Psoas muscle (tissue), 7 donors: ENCODE measurements at regions not wholly inside any gene's neighbourhood (a gene's known extent, or its start where the extent isn't known, plus 50 kb on each side); places are given as distances from the start of the nearest gene placed in this dataset.

Experiments
- ATAC-seq, 4 donors: fragments of 200-7000 bp; cut with Tn5 transposase; one replicate each; pipeline ENCODE4 v1.9.1; 2020; ENCODE audit warnings: moderate library complexity in 3 of 4, mild to moderate bottlenecking in 2 of 4
- DNase-seq, 2 donors: peaks; one replicate each; pipeline ENCODE4 v3.0.0-alpha.2; 2020
- H3K27ac ChIP-seq: fragments of 200-600 bp; one replicate; pipeline ENCODE4 v1.8.0; 2022
- H3K27me3 ChIP-seq, 3 donors: fragments of 200-600 bp in 1 of 3; one replicate each; pipeline versions ENCODE4 v1.6.1 to v1.8.0; 2013 to 2022; ENCODE audit warnings: low read length in 2 of 3, mild to moderate bottlenecking in 2 of 3, moderate library complexity in 1 of 3; ENCODE audit not compliant: insufficient read depth in 3 of 3
- H3K36me3 ChIP-seq, 2 donors: fragments of 200-600 bp in 1 of 2; one replicate each; pipeline versions ENCODE4 v1.6.1 to v1.8.0; 2013 to 2022; ENCODE audit warnings: low read depth in 1 of 2, mild to moderate bottlenecking in 1 of 2, moderate library complexity in 1 of 2; ENCODE audit not compliant: insufficient read depth in 1 of 2
- H3K4me1 ChIP-seq: fragments of 200-600 bp; one replicate; pipeline ENCODE4 v1.8.0; 2022
- H3K4me3 ChIP-seq: fragments of 200-600 bp; one replicate; pipeline ENCODE4 v1.8.0; 2022; ENCODE audit warnings: mild to moderate bottlenecking
- H3K9me3 ChIP-seq: fragments of 200-600 bp; one replicate; pipeline ENCODE4 v1.8.0; 2022
- WGBS, 3 donors: extraction: QIAGEN DNeasy Blood & Tissue Kit; methylation state at CpG; one replicate each; pipeline versions ENCODE4 v1.1.6 to v1.1.7; 2013; 5-methylcytosine and 5-hydroxymethylcytosine counted together
- intact Hi-C, 2 donors: fragments of 100-400 bp; cut with DNase I; formaldehyde crosslinking; loops; one replicate each; pipeline versions ENCODE4 v1.11.0 to v1.14.2; 2022
- TF ChIP-seq, protein P1 (sequence below): fragments of 200-600 bp; IDR thresholded peaks from one replicate; pipeline ENCODE4 v1.8.0; 2022; ENCODE audit warnings: antibody characterized with exemption
- donor health status: healthy with polysubstance abuse.
- donor health status: DM: no; HTN: no; CAD: no; lungs with moderate emphysema.
- donor health status: Bipolar disorder and iron deficiency.
- donor health status: healthy.
- donor health status: DM: yes; HTN: yes; CAD: no.
- donor health status: DM: no; HTN: no; CAD: no.
- donor health status: DM: yes; HTN: yes; CAD: no.

DNA sequence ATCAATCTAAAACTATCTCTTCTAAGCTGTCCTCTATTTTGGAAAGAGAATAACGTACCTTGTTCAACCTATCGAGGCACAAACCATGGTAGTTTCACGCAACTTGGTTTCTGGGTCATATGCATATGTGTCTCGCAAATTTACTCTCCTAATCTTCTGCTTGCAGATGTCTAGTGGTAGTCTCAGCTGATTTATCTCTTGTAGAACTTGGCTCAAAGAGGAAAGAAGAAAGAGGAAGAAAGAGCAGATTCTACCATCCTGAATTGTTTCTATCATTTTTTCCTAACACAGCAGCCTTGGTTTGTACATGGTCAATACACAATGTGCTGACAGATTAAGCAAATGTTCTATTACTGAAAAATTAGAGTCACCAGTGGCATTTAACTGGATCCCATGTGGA is 282.3 kb downstream of the SPRY2 start:
- Histone ChIP-seq H3K36me3 (no peaks in the 10 kb centered on the region), H3K9me3 (no peaks in the 10 kb centered on the region), H3K27ac (no peak overlapping the region), H3K4me1 (no peaks in the 10 kb centered on the region), H3K4me3 (no peak overlapping the region), H3K27me3 (no peaks in the 10 kb centered on the region)
- DNase-seq, result no peak
- WGBS, 3 donors, result 93 to 95% (median 94%) methylated on average over 4 of the region's 4 CpGs
- ATAC-seq, result no peak
- TF ChIP-seq, protein P1, sequence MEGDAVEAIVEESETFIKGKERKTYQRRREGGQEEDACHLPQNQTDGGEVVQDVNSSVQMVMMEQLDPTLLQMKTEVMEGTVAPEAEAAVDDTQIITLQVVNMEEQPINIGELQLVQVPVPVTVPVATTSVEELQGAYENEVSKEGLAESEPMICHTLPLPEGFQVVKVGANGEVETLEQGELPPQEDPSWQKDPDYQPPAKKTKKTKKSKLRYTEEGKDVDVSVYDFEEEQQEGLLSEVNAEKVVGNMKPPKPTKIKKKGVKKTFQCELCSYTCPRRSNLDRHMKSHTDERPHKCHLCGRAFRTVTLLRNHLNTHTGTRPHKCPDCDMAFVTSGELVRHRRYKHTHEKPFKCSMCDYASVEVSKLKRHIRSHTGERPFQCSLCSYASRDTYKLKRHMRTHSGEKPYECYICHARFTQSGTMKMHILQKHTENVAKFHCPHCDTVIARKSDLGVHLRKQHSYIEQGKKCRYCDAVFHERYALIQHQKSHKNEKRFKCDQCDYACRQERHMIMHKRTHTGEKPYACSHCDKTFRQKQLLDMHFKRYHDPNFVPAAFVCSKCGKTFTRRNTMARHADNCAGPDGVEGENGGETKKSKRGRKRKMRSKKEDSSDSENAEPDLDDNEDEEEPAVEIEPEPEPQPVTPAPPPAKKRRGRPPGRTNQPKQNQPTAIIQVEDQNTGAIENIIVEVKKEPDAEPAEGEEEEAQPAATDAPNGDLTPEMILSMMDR, result no peak
- intact Hi-C loops, result no loop called here

DNA sequence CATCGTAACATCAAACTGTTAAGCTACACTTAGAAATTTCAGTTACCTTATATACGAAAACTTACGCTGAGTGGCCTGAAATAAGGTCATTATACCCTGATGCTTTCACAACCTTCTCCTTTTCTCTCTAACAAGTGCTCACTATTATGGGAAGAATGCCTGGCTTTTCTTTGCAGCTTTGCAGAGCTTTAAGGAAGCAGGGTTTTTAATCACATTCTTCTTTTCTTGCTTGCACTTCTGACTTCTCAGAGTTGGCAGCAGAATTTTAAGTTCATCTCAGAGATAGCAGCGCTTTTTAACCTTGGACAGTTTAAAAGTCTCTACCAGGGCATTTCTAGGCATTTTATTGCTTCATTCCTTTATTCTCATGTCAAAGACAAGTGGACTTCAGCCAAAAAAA is 285.1 kb downstream of the SPRY2 start:
- intact Hi-C loops, result no loop called here
- TF ChIP-seq, protein P1, result no peak
- WGBS, 3 donors, result 86 to 89% (median 87%) methylated on average over 4 of the region's 4 CpGs

DNA sequence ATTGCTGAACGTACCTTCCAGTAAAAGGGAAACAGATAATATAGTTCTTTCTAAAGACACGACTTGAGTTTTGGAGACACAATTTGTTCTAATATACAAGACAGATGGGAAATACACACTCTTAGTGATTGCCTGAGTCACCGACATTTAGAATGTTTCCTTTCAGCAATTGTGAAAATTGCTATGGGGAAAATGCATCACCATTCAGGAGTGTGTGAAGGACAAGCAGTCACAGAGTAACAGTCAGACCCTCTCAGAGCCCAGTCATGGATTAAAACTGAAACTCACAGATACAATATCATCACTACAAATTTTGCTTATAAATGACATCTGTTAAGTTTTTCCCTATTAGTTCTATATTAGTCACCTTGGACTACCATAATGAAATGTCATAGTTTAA is 286.1 kb downstream of the SPRY2 start:
- Histone ChIP-seq H3K27ac (no peak overlapping the region), H3K4me3 (no peak overlapping the region), H3K27me3 (no peaks in the 10 kb centered on the region), H3K4me1 (peaks cover 9% of the 10 kb centered on the region), H3K9me3 (no peaks in the 10 kb centered on the region), H3K36me3 (no peaks in the 10 kb centered on the region)
- TF ChIP-seq, protein P1, result no peak
- no peak for DNase-seq
- 88 to 92% (median 88%) methylated on average over 3 of the region's 3 CpGs for WGBS, 3 donors
- intact Hi-C loops, result no loop called here
- ATAC-seq, result no peak

More for the DNA sequence above, 285.1 kb downstream of the SPRY2 start:
- no peaks in the 10 kb centered on the region for H3K4me1 ChIP-seq
- H3K36me3 ChIP-seq, result no peaks in the 10 kb centered on the region
- no peaks in the 10 kb centered on the region for H3K9me3 ChIP-seq
- no peak for ATAC-seq
- H3K27me3 ChIP-seq, result no peaks in the 10 kb centered on the region
- no peak overlapping the region for H3K4me3 ChIP-seq
- no peak overlapping the region for H3K27ac ChIP-seq
- no peak for DNase-seq

DNA sequence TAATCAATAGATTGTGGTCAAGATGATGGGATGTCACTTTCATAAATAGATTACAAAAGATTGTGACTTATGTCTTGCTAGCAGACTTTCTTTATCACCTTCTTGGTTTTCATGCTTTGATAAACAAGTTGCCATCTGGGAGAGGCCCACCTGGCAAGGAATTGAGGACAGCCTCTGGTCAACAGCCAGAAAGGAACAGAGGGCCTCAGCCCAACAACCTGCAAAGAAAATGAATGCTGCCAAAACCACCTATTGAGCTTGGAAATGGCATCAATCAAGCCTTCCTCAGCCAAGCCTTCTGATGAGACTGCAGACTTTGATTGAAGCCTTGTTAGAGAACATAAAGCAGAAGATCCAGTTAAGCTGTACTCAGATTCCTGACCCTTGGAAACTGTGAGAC is 288.6 kb downstream of the SPRY2 start:
- Histone ChIP-seq H3K9me3 (no peaks in the 10 kb centered on the region), H3K36me3 (no peaks in the 10 kb centered on the region), H3K27me3 (no peaks in the 10 kb centered on the region), H3K4me3 (no peak overlapping the region), H3K27ac (no peak overlapping the region), H3K4me1 (peaks cover 25% of the 10 kb centered on the region)
- DNase-seq (no peak), ATAC-seq (no peak)
- intact Hi-C loops, result no loop called here
- TF ChIP-seq, protein P1, result no peak

DNA sequence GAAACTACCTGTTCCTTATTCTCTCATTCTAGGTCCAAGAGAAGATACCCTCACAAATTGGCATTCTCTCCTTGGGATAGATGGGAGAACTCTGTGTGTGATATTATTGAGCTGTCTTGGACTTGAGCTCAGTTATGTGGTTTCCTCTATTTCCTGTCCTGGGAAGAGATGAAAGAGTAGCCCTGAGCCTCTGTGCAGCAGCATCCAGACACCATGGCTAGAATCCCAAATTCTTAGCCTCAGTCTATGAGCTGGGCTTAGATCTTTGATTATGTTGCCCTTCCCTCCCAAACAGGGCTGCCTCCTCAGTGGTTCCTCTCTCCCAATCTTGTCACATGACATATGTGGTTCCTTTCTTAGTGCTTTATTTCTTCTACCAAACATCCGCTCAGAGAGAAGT is 290.7 kb downstream of the SPRY2 start:
- Histone ChIP-seq H3K4me1 (peaks cover 25% of the 10 kb centered on the region), H3K27me3 (no peaks in the 10 kb centered on the region), H3K4me3 (no peak overlapping the region), H3K36me3 (no peaks in the 10 kb centered on the region), H3K9me3 (no peaks in the 10 kb centered on the region), H3K27ac (no peak overlapping the region)
- ATAC-seq (peak in 1 of 4 donors; percentile 13), DNase-seq (no peak)
- intact Hi-C loops, result no loop called here
- TF ChIP-seq, protein P1, result no peak
- WGBS, 3 donors, result 96 to 100% (median 97%) methylated on average over 1 of the region's 1 CpG
